ENCODE measurements at regions not wholly inside any gene's neighbourhood (a gene's known extent, or its start where the extent isn't known, plus 50 kb on each side); places are given as distances from the start of the nearest gene placed in this dataset.

DNA sequence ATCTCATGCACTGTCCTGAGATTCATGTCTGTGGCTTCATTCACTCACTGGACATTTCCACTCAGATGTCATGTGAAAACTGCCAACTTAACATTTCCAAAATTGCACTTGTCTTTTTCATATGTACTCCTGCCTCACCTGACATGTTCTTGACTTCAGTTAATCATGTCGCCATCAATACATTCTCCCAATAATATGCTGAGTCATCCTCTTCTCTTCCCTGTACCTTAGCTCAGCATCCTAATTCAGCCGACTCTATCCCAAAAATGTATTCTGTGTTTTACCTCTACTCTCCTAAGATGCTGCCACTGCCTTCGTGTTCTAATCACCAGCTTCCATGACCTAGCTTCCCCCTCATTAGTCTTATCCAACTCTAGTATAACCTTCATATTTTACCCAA is 93.9 kb upstream of the GNAI1 start:
- TF ChIP-seq EZH2 (IDR thresholded peaks at IDR 0.05; ENCODE audit: borderline replicate concordance, low read depth, low read length, severe bottlenecking) = no peak
- H3K4me3 ChIP-seq (replicated peaks in 1 of 3; ENCODE audit: insufficient read depth in 1 of 3, low read depth in 1 of 3, low read length in 3 of 3) = no peak overlapping the region
- intact Hi-C loops (cut with micrococcal nuclease) = no loop called here
- H3K9ac ChIP-seq (replicated peaks; ENCODE audit: extremely low read depth, insufficient read depth, low read length) = no peak overlapping the region
- no peaks in the 10 kb centered on the region for H3K79me2 ChIP-seq (ENCODE audit: control insufficient read depth, insufficient read depth, low read length)
- no peak overlapping the region for H2AFZ ChIP-seq (ENCODE audit: low read depth, low read length)
- no peaks in the 10 kb centered on the region for H3K27me3 ChIP-seq (ENCODE audit: control insufficient read depth in 2 of 2, insufficient read depth in 2 of 2, low read length in 2 of 2)
- H3K4me1 ChIP-seq (ENCODE audit: control insufficient read depth, extremely low read depth, insufficient read depth, low read length) = no peaks in the 10 kb centered on the region
- no peaks in the 10 kb centered on the region for H3K9me3 ChIP-seq (replicated peaks; ENCODE audit: control insufficient read depth, insufficient read depth, low read length)
- ChIA-PET CTCF (interaction anchor here (1.1 to 2.6 kb wide), 4 partner anchors 12 to 743 kb away, joined by 3 to 14 read pairs (median 6); no protein-coding TSS in a partner anchor), POLR2A (no interaction called here)
- no TSS peak for BruUV-seq (replicated peaks)
- dilution Hi-C loops (cut with MboI; ENCODE audit: extremely low pct_ligation_motif_present, low sequenced_read_pairs) = no loop called here
- no peak overlapping the region for H3K27ac ChIP-seq (ENCODE audit: insufficient read depth, low read depth, low read length)
- H4K20me1 ChIP-seq (replicated peaks; ENCODE audit: control insufficient read depth, extremely low read depth, insufficient read depth, low read length) = no peaks in the 10 kb centered on the region
- DNase-seq (ENCODE audit: low read depth, low spot score) (no peak), FAIRE-seq (no peak)
- no peaks in the 10 kb centered on the region for H3K36me3 ChIP-seq (ENCODE audit: control insufficient read depth in 2 of 2, extremely low read depth in 1 of 2, insufficient read depth in 2 of 2, low read length in 2 of 2)
- no peaks in the 10 kb centered on the region for H3K9me1 ChIP-seq (replicated peaks; ENCODE audit: control insufficient read depth, extremely low read depth, insufficient read depth, low read length)
- H3K4me2 ChIP-seq (ENCODE audit: insufficient read depth, low read length) = no peak overlapping the region

DNA sequence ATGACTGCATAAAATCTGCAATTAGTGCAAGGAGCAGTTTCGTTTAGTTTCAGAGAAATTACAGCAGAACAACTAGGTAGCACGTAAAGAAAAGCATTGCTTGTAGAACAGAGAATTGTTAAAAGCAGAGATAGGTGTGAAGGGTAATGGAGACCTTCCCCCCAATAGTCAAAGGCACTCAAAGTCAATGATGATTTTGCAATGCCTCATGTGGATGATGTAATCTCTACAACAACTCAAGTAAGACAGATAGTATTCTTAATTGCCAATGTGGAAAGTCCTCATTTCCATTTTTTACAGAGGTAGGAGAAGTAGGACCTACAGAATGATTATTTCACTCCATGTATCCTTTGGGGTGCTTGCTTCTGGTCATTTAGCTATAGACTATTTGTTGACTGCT is 94.3 kb upstream of the GNAI1 start:
- TF ChIP-seq MYC (IDR thresholded peaks at IDR 0.05; ENCODE audit: low read depth, low read length) = no peak
- no peak for TF ChIP-seq POLR2AphosphoS5 (IDR thresholded peaks at IDR 0.05; ENCODE audit: insufficient read depth, low read depth, low read length)
- TF ChIP-seq EZH2 (IDR thresholded peaks at IDR 0.05; ENCODE audit: borderline replicate concordance, low read depth, low read length, severe bottlenecking) = no peak
- TF ChIP-seq, protein P1, sequence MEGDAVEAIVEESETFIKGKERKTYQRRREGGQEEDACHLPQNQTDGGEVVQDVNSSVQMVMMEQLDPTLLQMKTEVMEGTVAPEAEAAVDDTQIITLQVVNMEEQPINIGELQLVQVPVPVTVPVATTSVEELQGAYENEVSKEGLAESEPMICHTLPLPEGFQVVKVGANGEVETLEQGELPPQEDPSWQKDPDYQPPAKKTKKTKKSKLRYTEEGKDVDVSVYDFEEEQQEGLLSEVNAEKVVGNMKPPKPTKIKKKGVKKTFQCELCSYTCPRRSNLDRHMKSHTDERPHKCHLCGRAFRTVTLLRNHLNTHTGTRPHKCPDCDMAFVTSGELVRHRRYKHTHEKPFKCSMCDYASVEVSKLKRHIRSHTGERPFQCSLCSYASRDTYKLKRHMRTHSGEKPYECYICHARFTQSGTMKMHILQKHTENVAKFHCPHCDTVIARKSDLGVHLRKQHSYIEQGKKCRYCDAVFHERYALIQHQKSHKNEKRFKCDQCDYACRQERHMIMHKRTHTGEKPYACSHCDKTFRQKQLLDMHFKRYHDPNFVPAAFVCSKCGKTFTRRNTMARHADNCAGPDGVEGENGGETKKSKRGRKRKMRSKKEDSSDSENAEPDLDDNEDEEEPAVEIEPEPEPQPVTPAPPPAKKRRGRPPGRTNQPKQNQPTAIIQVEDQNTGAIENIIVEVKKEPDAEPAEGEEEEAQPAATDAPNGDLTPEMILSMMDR (IDR thresholded peaks at IDR 0.05; ENCODE audit: extremely low read depth in 1 of 2, insufficient read depth in 1 of 2, low read depth in 1 of 2, low read length in 2 of 2) = no peak
- TF ChIP-seq FOS (IDR thresholded peaks at IDR 0.05; ENCODE audit: borderline replicate concordance, insufficient read depth, low read length) = no peak
- TF ChIP-seq POLR2A (IDR thresholded peaks at IDR 0.05; ENCODE audit: low read depth, low read length) = no peak
- TF ChIP-seq JUN (IDR thresholded peaks at IDR 0.05; ENCODE audit: borderline replicate concordance, insufficient read depth, insufficient read length, low read depth) = no peak
- TF ChIP-seq GATA2 (IDR thresholded peaks at IDR 0.05; ENCODE audit: insufficient read depth, insufficient read length, low read depth, low read length) = no peak
- TF ChIP-seq, protein P2, sequence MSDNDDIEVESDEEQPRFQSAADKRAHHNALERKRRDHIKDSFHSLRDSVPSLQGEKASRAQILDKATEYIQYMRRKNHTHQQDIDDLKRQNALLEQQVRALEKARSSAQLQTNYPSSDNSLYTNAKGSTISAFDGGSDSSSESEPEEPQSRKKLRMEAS (IDR thresholded peaks at IDR 0.05; ENCODE audit: insufficient read depth, insufficient read length) = no peak
- Histone ChIP-seq H2AFZ (ENCODE audit: low read depth, low read length) (no peak overlapping the region), H3K27ac (ENCODE audit: insufficient read depth, low read depth, low read length) (no peak overlapping the region), H3K4me1 (ENCODE audit: control insufficient read depth, extremely low read depth, insufficient read depth, low read length) (no peaks in the 10 kb centered on the region), H3K4me2 (ENCODE audit: insufficient read depth, low read length) (no peak overlapping the region), H3K79me2 (ENCODE audit: control insufficient read depth, insufficient read depth, low read length) (no peaks in the 10 kb centered on the region), H3K9me1 (replicated peaks; ENCODE audit: control insufficient read depth, extremely low read depth, insufficient read depth, low read length) (no peaks in the 10 kb centered on the region), H3K36me3 (ENCODE audit: control insufficient read depth in 2 of 2, extremely low read depth in 1 of 2, insufficient read depth in 2 of 2, low read length in 2 of 2) (no peaks in the 10 kb centered on the region), H3K4me3 (replicated peaks in 1 of 3; ENCODE audit: insufficient read depth in 1 of 3, low read depth in 1 of 3, low read length in 3 of 3) (no peak overlapping the region), H3K9me3 (replicated peaks; ENCODE audit: control insufficient read depth, insufficient read depth, low read length) (no peaks in the 10 kb centered on the region), H3K27me3 (ENCODE audit: control insufficient read depth in 2 of 2, insufficient read depth in 2 of 2, low read length in 2 of 2) (no peaks in the 10 kb centered on the region), H4K20me1 (replicated peaks; ENCODE audit: control insufficient read depth, extremely low read depth, insufficient read depth, low read length) (no peaks in the 10 kb centered on the region), H3K9ac (replicated peaks; ENCODE audit: extremely low read depth, insufficient read depth, low read length) (no peak overlapping the region)
- POLR2A ChIA-PET = no interaction called here
- BruUV-seq (replicated peaks) = no TSS peak
- intact Hi-C loops (cut with micrococcal nuclease) (no loop called here), dilution Hi-C loops (cut with MboI; ENCODE audit: extremely low pct_ligation_motif_present, low sequenced_read_pairs) (no loop called here)
- CTCF ChIA-PET = interaction anchor here (1.3 to 2.6 kb wide), 3 partner anchors 12 to 742 kb away, joined by 3 to 7 read pairs (median 4); no protein-coding TSS in a partner anchor
- DNase-seq (ENCODE audit: low read depth, low spot score) (no peak), FAIRE-seq (peak; percentile 38)

Measured in endothelial cell of umbilical vein (primary cell).